ENCODE measurements at regions not wholly inside any gene's neighbourhood (a gene's known extent, or its start where the extent isn't known, plus 50 kb on each side); places are given as distances from the start of the nearest gene placed in this dataset.

DNA sequence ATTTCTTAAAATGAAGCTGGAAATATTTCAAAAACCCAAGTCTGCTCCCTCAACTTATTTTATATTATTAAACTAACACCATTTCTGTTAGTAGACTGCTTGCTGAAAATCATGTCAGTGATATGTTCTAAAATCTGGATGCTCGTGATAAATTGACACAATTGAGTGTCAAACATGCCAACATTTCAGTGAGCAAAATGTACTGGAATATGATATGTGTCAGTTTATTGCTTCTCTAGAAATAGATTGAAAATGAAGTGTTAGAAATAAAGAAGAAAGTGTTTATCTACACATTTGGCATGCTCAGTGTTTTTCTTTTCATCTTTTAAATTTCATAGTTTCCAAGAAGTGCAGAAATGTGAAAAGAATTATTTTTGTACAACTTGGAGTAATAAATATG lies 624.6 kb downstream of the SI start:
- TF ChIP-seq EZH2phosphoT487 (IDR thresholded peaks at IDR 0.05; ENCODE audit: borderline replicate concordance, low read length): no peak
- TF ChIP-seq, protein P1, sequence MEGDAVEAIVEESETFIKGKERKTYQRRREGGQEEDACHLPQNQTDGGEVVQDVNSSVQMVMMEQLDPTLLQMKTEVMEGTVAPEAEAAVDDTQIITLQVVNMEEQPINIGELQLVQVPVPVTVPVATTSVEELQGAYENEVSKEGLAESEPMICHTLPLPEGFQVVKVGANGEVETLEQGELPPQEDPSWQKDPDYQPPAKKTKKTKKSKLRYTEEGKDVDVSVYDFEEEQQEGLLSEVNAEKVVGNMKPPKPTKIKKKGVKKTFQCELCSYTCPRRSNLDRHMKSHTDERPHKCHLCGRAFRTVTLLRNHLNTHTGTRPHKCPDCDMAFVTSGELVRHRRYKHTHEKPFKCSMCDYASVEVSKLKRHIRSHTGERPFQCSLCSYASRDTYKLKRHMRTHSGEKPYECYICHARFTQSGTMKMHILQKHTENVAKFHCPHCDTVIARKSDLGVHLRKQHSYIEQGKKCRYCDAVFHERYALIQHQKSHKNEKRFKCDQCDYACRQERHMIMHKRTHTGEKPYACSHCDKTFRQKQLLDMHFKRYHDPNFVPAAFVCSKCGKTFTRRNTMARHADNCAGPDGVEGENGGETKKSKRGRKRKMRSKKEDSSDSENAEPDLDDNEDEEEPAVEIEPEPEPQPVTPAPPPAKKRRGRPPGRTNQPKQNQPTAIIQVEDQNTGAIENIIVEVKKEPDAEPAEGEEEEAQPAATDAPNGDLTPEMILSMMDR (IDR thresholded peaks at IDR 0.05; ENCODE audit: low read depth, low read length, poor library complexity, severe bottlenecking): no peak
- Histone ChIP-seq H3K4me1 (ENCODE audit: control insufficient read depth, low read length) (no peaks in the 10 kb centered on the region), H3K4me3 (ENCODE audit: low read length) (no peak overlapping the region), H3K9me3 (ENCODE audit: control insufficient read depth, insufficient read depth, low read length) (no peaks in the 10 kb centered on the region), H4K20me1 (ENCODE audit: control insufficient read depth, insufficient read depth, low read depth, low read length) (no peaks in the 10 kb centered on the region), H3K27me3 (ENCODE audit: control insufficient read depth, low read length) (no peaks in the 10 kb centered on the region), H3K36me3 (ENCODE audit: control insufficient read depth, low read length) (no peaks in the 10 kb centered on the region), H3K4me2 (ENCODE audit: low read length) (no peak overlapping the region), H3K27ac (ENCODE audit: low read depth, low read length) (no peak overlapping the region), H3K9me2 (replicated peaks; ENCODE audit: control insufficient read depth, low read length) (no peaks in the 10 kb centered on the region), H3K79me2 (ENCODE audit: control insufficient read depth, low read length) (no peaks in the 10 kb centered on the region), H3F3A (ENCODE audit: control insufficient read depth, insufficient read depth) (no peaks in the 10 kb centered on the region)

DNA sequence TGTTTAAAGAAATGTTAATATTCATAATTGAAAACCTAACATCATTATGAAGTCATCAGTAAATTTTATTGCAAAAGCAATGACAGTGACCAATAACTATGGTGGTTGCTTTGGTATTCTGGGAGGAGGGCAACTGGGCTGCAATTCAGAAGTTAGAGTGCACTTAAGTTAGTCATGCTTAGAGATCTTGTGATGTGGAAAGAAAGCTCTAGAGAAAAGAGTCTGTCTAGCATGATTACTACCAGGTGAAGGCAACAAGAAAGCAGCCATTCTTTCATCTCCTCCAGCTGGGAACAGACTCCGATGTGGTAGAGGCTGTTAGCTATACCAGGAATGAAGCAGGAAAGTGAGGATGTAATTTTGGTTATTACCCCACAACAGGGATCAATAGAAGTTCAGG lies 625.6 kb downstream of the SI start:
- no peaks in the 10 kb centered on the region for H3K9me3 ChIP-seq (ENCODE audit: control insufficient read depth, insufficient read depth, low read length)
- H3K4me3 ChIP-seq (ENCODE audit: low read length): no peak overlapping the region
- H3F3A ChIP-seq (ENCODE audit: control insufficient read depth, insufficient read depth): no peaks in the 10 kb centered on the region
- no peaks in the 10 kb centered on the region for H3K36me3 ChIP-seq (ENCODE audit: control insufficient read depth, low read length)
- H3K27ac ChIP-seq (ENCODE audit: low read depth, low read length): no peak overlapping the region
- no peaks in the 10 kb centered on the region for H4K20me1 ChIP-seq (ENCODE audit: control insufficient read depth, insufficient read depth, low read depth, low read length)
- no peaks in the 10 kb centered on the region for H3K9me2 ChIP-seq (replicated peaks; ENCODE audit: control insufficient read depth, low read length)
- H3K79me2 ChIP-seq (ENCODE audit: control insufficient read depth, low read length): no peaks in the 10 kb centered on the region
- H3K4me1 ChIP-seq (ENCODE audit: control insufficient read depth, low read length): no peaks in the 10 kb centered on the region
- no peaks in the 10 kb centered on the region for H3K27me3 ChIP-seq (ENCODE audit: control insufficient read depth, low read length)
- TF ChIP-seq, protein P1 (IDR thresholded peaks at IDR 0.05; ENCODE audit: low read depth, low read length, poor library complexity, severe bottlenecking): no peak
- no peak for TF ChIP-seq EZH2phosphoT487 (IDR thresholded peaks at IDR 0.05; ENCODE audit: borderline replicate concordance, low read length)
- H3K4me2 ChIP-seq (ENCODE audit: low read length): no peak overlapping the region

DNA sequence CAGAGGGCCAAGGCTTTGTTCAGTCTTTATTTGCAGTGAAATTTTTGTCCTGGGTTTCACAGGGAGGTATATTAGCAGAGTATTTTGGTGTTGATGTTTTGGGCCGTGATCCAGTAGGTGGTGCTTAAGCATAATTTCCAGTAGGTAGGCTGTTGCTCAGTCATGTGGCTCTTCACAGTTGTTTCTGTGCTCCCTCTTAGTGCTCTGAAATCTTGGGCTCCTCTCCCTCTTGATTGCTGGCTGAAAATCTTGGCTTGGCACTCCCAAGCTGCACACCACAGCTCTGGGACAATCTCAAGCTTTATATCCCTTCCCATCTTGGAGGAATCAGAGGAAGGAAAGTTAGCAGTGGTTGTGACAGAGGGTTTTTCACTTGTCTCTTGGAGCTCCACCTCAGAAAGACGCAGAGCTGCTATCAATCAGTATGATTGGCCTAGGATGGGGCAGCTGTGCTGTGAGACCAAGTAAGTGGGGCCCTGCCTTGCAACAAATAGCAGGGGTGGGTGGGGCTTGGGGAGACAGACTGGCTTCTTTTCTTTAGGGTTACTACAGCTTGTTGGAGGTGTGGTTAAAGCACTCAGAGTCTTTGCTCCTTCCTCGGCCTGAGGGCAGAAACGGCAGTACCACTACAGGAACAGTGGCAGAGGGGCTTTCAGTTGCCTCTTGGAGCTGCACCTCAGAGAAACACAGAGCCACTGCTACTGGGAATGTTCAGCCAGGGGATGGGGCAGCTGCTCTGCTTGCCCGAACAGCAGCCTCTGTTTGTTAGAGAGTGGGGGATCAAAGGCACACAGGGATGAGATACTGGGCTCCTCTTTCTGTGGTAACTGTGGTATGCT lies 627.0 kb downstream of the SI start:
- H3K4me1 ChIP-seq (ENCODE audit: control insufficient read depth, low read length): no peaks in the 10 kb centered on the region
- no peak for TF ChIP-seq EZH2phosphoT487 (IDR thresholded peaks at IDR 0.05; ENCODE audit: borderline replicate concordance, low read length)
- TF ChIP-seq, protein P1 (IDR thresholded peaks at IDR 0.05; ENCODE audit: low read depth, low read length, poor library complexity, severe bottlenecking): no peak
- no peak overlapping the region for H3K4me2 ChIP-seq (ENCODE audit: low read length)
- no peaks in the 10 kb centered on the region for H3K27me3 ChIP-seq (ENCODE audit: control insufficient read depth, low read length)
- no peaks in the 10 kb centered on the region for H4K20me1 ChIP-seq (ENCODE audit: control insufficient read depth, insufficient read depth, low read depth, low read length)
- H3K79me2 ChIP-seq (ENCODE audit: control insufficient read depth, low read length): no peaks in the 10 kb centered on the region
- no peak overlapping the region for H3K4me3 ChIP-seq (ENCODE audit: low read length)
- no peaks in the 10 kb centered on the region for H3F3A ChIP-seq (ENCODE audit: control insufficient read depth, insufficient read depth)
- H3K36me3 ChIP-seq (ENCODE audit: control insufficient read depth, low read length): no peaks in the 10 kb centered on the region
- no peak overlapping the region for H3K27ac ChIP-seq (ENCODE audit: low read depth, low read length)
- H3K9me3 ChIP-seq (ENCODE audit: control insufficient read depth, insufficient read depth, low read length): no peaks in the 10 kb centered on the region
- no peaks in the 10 kb centered on the region for H3K9me2 ChIP-seq (replicated peaks; ENCODE audit: control insufficient read depth, low read length)

Data from DOHH2 (cell line).